Sigmoid colon (tissue), 4 donors: ENCODE measurements at regions not wholly inside any gene's neighbourhood (a gene's known extent, or its start where the extent isn't known, plus 50 kb on each side); places are given as distances from the start of the nearest gene placed in this dataset.

Experiments used
- CTCF ChIP-seq, 4 experiments: fragments of 450-650 bp in 3 of 4; fragments of 200-600 bp in 1 of 4; IDR thresholded peaks; one replicate each; pipeline ENCODE4 v1.5.1; 2016 to 2019; ENCODE audit warnings: antibody characterized with exemption in 4 of 4, mild to moderate bottlenecking in 3 of 4, moderate library complexity in 2 of 4
- EP300 ChIP-seq, 4 donors: sonication (generic); formaldehyde crosslinking; IDR thresholded peaks; one replicate each; pipeline ENCODE4 v1.6.1; 2017; ENCODE audit warnings: antibody characterized with exemption in 4 of 4
- POLR2A ChIP-seq, 2 donors: fragments of 450-650 bp; IDR thresholded peaks; one replicate each; pipeline ENCODE4 v1.6.1; 2016; ENCODE audit warnings: antibody characterized with exemption in 2 of 2, mild to moderate bottlenecking in 2 of 2, moderate library complexity in 2 of 2
- POLR2AphosphoS5 ChIP-seq, 4 donors: sonication (generic); formaldehyde crosslinking; IDR thresholded peaks; one replicate each; pipeline ENCODE4 v1.6.1; 2017; ENCODE audit warnings: antibody characterized with exemption in 4 of 4

- no peak for TF ChIP-seq CTCF (IDR thresholded peaks at IDR 0.05)
- TF ChIP-seq EP300 (IDR thresholded peaks at IDR 0.05) = no peak
- TF ChIP-seq POLR2A (IDR thresholded peaks at IDR 0.05) = no peak
- TF ChIP-seq POLR2AphosphoS5 (IDR thresholded peaks at IDR 0.05) = no peak
Measured at GRCh38 chr14:22059201-22059600, 385.6 kb upstream of the OR4E1 start.
